ENCODE measurements at regions not wholly inside any gene's neighbourhood (a gene's known extent, or its start where the extent isn't known, plus 50 kb on each side); places are given as distances from the start of the nearest gene placed in this dataset.

DNA sequence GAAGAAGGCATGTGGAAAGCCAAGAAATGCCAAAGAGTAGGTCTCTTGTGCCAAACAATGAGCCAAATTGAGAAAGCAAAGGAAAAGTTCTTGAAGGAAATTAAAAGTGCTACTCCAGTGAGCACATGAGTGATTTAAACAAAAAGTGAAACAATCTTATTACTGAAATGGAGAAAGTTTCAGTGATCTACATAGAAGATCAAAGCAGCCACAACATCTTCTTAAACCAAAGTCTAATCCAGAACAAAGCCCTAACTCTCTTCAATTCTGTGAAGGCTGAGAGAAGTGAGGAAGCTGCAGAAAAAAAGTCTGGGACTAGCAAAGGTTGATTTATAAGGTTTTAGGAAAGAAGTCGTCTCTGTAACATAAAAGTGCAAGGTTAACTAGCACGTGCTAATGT, 259.6 kb downstream of the FLRT2 start:
- Histone ChIP-seq H3K4me1 (no peaks in the 10 kb centered on the region), H3K27me3 (no peaks in the 10 kb centered on the region), H3K9ac (ENCODE audit: low read depth in 2 of 2, low read length in 2 of 2) (no peak overlapping the region), H3K9me3 (no peaks in the 10 kb centered on the region), H3K27ac (no peak overlapping the region), H3K36me3 (no peaks in the 10 kb centered on the region), H3K4me3 (no peak overlapping the region)
- TF ChIP-seq, protein P1, sequence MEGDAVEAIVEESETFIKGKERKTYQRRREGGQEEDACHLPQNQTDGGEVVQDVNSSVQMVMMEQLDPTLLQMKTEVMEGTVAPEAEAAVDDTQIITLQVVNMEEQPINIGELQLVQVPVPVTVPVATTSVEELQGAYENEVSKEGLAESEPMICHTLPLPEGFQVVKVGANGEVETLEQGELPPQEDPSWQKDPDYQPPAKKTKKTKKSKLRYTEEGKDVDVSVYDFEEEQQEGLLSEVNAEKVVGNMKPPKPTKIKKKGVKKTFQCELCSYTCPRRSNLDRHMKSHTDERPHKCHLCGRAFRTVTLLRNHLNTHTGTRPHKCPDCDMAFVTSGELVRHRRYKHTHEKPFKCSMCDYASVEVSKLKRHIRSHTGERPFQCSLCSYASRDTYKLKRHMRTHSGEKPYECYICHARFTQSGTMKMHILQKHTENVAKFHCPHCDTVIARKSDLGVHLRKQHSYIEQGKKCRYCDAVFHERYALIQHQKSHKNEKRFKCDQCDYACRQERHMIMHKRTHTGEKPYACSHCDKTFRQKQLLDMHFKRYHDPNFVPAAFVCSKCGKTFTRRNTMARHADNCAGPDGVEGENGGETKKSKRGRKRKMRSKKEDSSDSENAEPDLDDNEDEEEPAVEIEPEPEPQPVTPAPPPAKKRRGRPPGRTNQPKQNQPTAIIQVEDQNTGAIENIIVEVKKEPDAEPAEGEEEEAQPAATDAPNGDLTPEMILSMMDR (IDR thresholded peaks at IDR 0.05), result no peak
- DNase-seq, result no peak
- intact Hi-C loops (cut with DNase I), result no loop called here

- Histone ChIP-seq H3K27ac (no peak overlapping the region), H3K9me3 (no peaks in the 10 kb centered on the region), H3K4me1 (no peaks in the 10 kb centered on the region), H3K27me3 (no peaks in the 10 kb centered on the region), H3K36me3 (no peaks in the 10 kb centered on the region), H3K4me3 (no peak overlapping the region), H3K9ac (ENCODE audit: low read depth in 2 of 2, low read length in 2 of 2) (no peak overlapping the region)
- intact Hi-C loops (cut with DNase I), result no loop called here
- TF ChIP-seq, protein P1 (IDR thresholded peaks at IDR 0.05), result no peak
- no peak for DNase-seq
These were observed 258.7 kb downstream of the FLRT2 start for GRCh38 chr14:85788470-85789233.

GRCh38 chr14:85766295-85766694, 236.4 kb downstream of the FLRT2 start:
- Histone ChIP-seq H3K9me3 (no peaks in the 10 kb centered on the region), H3K27ac (no peak overlapping the region), H3K9ac (ENCODE audit: low read depth in 2 of 2, low read length in 2 of 2) (no peak overlapping the region), H3K27me3 (no peaks in the 10 kb centered on the region), H3K4me3 (no peak overlapping the region), H3K4me1 (no peaks in the 10 kb centered on the region), H3K36me3 (no peaks in the 10 kb centered on the region)
- no peak for DNase-seq
- intact Hi-C loops (cut with DNase I), result no loop called here
- TF ChIP-seq, protein P1 (IDR thresholded peaks at IDR 0.05), result no peak

DNA sequence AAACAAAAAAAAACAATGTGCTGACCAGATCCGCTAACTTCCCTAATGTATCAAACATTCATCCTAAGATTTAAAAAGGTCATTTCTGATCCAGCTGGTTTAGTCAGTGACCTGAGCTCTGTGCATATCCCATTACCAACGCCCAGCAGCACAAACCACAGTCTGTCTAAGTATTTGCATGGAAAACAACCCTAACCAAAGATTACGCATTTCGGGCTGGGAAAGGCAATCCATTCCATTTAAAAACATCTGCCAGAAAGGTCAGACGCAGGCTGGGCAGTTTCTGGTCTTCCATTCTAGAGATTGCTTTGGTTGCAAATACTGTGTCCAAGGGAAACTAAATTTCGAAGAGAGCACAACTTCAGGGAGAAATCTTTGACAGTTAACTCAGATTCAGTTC, 234.9 kb downstream of the FLRT2 start:
- no peak overlapping the region for H3K4me3 ChIP-seq
- TF ChIP-seq, protein P1 (IDR thresholded peaks at IDR 0.05), result no peak
- no peaks in the 10 kb centered on the region for H3K4me1 ChIP-seq
- intact Hi-C loops (cut with DNase I), result no loop called here
- no peaks in the 10 kb centered on the region for H3K9me3 ChIP-seq
- no peak for DNase-seq
- no peak overlapping the region for H3K9ac ChIP-seq (ENCODE audit: low read depth in 2 of 2, low read length in 2 of 2)
- H3K36me3 ChIP-seq, result no peaks in the 10 kb centered on the region
- no peak overlapping the region for H3K27ac ChIP-seq
- no peaks in the 10 kb centered on the region for H3K27me3 ChIP-seq

- no peaks in the 10 kb centered on the region for H3K4me1 ChIP-seq
- TF ChIP-seq, protein P1 (IDR thresholded peaks at IDR 0.05), result no peak
- H3K4me3 ChIP-seq, result no peak overlapping the region
- H3K36me3 ChIP-seq, result no peaks in the 10 kb centered on the region
- DNase-seq, result no peak
- no peak overlapping the region for H3K27ac ChIP-seq
- H3K9ac ChIP-seq (ENCODE audit: low read depth in 2 of 2, low read length in 2 of 2), result no peak overlapping the region
- intact Hi-C loops (cut with DNase I), result no loop called here
- H3K9me3 ChIP-seq, result no peaks in the 10 kb centered on the region
- no peaks in the 10 kb centered on the region for H3K27me3 ChIP-seq
These were observed 232.6 kb downstream of the FLRT2 start for GRCh38 chr14:85762526-85762925.

Data from colonic mucosa (tissue), 4 donors.